ENCODE measurements at regions not wholly inside any gene's neighbourhood (a gene's known extent, or its start where the extent isn't known, plus 50 kb on each side); places are given as distances from the start of the nearest gene placed in this dataset.

- no peak for DNase-seq
- Histone ChIP-seq H3K27me3 (no peaks in the 10 kb centered on the region), H3K27ac (no peak overlapping the region), H3K4me3 (no peak overlapping the region), H3K4me1 (no peaks in the 10 kb centered on the region), H3K9me3 (no peaks in the 10 kb centered on the region), H3K36me3 (no peaks in the 10 kb centered on the region)
- WGBS, 2 donors: 62 to 78% methylated on average over 3 of the region's 3 CpGs
- no peak for TF ChIP-seq POLR2A (IDR thresholded peaks at IDR 0.05)
- TF ChIP-seq POLR2AphosphoS5 (IDR thresholded peaks at IDR 0.05): no peak
- TF ChIP-seq EP300 (IDR thresholded peaks at IDR 0.05): no peak
- TF ChIP-seq CTCF (IDR thresholded peaks at IDR 0.05): no peak
- no peak for ATAC-seq (ENCODE audit: low FRiP score in 2 of 2)
These were observed 122.2 kb upstream of the TP63 start for GRCh38 chr3:189508784-189509501.

GRCh38 chr3:189512039-189512438, 119.2 kb upstream of the TP63 start:
- 53 to 60% methylated on average over 1 of the region's 1 CpG for WGBS, 2 donors
- Histone ChIP-seq H3K9me3 (no peaks in the 10 kb centered on the region), H3K27ac (no peak overlapping the region), H3K27me3 (no peaks in the 10 kb centered on the region), H3K4me1 (no peaks in the 10 kb centered on the region), H3K4me3 (no peak overlapping the region), H3K36me3 (no peaks in the 10 kb centered on the region)
- DNase-seq (no peak), ATAC-seq (ENCODE audit: low FRiP score in 2 of 2) (no peak)
- TF ChIP-seq CTCF (IDR thresholded peaks at IDR 0.05) (no peak), POLR2AphosphoS5 (IDR thresholded peaks at IDR 0.05) (no peak), POLR2A (IDR thresholded peaks at IDR 0.05) (no peak), EP300 (IDR thresholded peaks at IDR 0.05) (no peak)

GRCh38 chr3:189512821-189513220, 118.4 kb upstream of the TP63 start:
- Histone ChIP-seq H3K4me1 (no peaks in the 10 kb centered on the region), H3K27me3 (no peaks in the 10 kb centered on the region), H3K4me3 (no peak overlapping the region), H3K27ac (no peak overlapping the region), H3K9me3 (no peaks in the 10 kb centered on the region), H3K36me3 (no peaks in the 10 kb centered on the region)
- no peak for TF ChIP-seq CTCF (IDR thresholded peaks at IDR 0.05)
- no peak for TF ChIP-seq POLR2A (IDR thresholded peaks at IDR 0.05)
- TF ChIP-seq POLR2AphosphoS5 (IDR thresholded peaks at IDR 0.05): no peak
- TF ChIP-seq EP300 (IDR thresholded peaks at IDR 0.05): no peak
- ATAC-seq (ENCODE audit: low FRiP score in 2 of 2): no peak
- no peak for DNase-seq

GRCh38 chr3:189513281-189514117, 117.7 kb upstream of the TP63 start:
- Histone ChIP-seq H3K36me3 (no peaks in the 10 kb centered on the region), H3K27ac (no peak overlapping the region)
- peak in 1 of 2 donors; percentile 23 for DNase-seq

More at GRCh38 chr3:189513281-189514117, 117.7 kb upstream of the TP63 start:
- TF ChIP-seq CTCF (IDR thresholded peaks at IDR 0.05) (no peak), POLR2AphosphoS5 (IDR thresholded peaks at IDR 0.05) (no peak), EP300 (IDR thresholded peaks at IDR 0.05) (no peak), POLR2A (IDR thresholded peaks at IDR 0.05) (no peak)
- Histone ChIP-seq H3K4me1 (no peaks in the 10 kb centered on the region), H3K4me3 (no peak overlapping the region), H3K9me3 (no peaks in the 10 kb centered on the region), H3K27me3 (no peaks in the 10 kb centered on the region)
- WGBS, 2 donors: 75 to 78% methylated on average over 9 of the region's 9 CpGs
- peak in 1 of 2 donors; percentile 79 for ATAC-seq (ENCODE audit: low FRiP score in 2 of 2)
